HG02759 (cell line): ENCODE measurements at regions not wholly inside any gene's neighbourhood (a gene's known extent, or its start where the extent isn't known, plus 50 kb on each side); places are given as distances from the start of the nearest gene placed in this dataset.
"Not testable (repeated sequence)": the region's sequence is repeated elsewhere in the genome, so short reads cannot be mapped to it uniquely, and the experiment has no call there.

Experiments
- ATAC-seq: cut with Tn5 transposase; IDR thresholded peaks from one replicate; pipeline ENCODE4 v1.9.1; 2021; ENCODE audit warnings: mild to moderate bottlenecking, moderate library complexity; ENCODE audit not compliant: unreplicated experiment

DNA sequence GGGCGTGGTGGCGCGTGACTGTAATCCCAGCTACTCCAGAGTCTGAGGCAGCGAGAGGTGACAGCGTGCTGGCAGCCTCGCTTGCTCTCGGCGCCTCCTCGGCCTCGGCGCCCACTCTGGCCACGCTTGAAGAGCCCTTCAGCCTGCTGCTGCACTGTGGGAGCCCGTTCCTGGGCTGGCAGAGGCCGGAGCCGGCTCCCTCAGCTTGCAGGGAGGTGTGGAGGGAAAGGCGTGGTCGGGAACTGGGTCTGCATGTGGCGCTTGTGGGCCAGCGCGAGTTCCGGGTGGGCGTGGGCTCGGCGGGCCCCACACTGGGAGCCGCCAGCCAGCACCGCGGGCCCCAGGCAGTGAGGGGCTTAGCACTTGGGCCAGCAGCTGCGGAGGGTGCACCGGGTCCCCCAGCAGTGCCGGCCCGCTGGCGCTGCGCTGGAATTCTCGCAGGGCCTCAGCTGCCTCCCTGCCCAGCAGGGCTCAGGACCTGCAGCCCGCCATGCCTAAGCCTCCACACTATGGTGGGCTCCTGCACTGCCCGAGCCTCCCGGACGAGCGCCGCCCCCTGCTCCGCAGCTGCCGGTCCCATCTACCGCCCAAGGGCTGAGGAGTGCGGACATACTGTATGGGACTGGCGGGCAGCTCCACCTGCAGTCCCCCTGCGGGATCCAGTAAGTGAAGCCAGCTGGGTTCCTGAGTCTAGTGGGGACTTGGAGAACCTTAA, 1093.3 kb upstream of the CDH8 start:
- no peak for ATAC-seq

DNA sequence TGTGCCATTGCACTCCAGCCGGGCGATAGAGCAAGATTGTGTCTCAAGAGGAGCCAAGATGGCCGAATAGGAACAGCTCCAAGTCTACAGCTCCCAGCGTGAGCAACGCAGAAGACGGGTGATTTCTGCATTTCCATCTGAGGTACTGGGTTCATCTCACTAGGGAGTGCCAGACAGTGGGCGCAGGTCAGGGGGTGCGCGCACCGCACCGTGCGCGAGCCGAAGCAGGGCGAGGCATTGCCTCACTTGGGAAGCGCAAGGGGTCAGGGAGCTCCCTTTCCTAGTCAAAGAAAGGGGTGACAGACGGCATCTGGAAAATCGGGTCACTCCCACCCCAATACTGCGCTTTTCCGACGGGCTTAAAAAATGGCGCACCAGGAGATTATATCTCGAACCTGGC, 1083.7 kb upstream of the CDH8 start:
- not testable (repeated sequence) for ATAC-seq

- no peak for ATAC-seq
Observed at GRCh38 chr16:63100082-63100481, 1063.8 kb upstream of the CDH8 start.

GRCh38 chr16:63096857-63097256, 1060.6 kb upstream of the CDH8 start:
- ATAC-seq: no peak

- no peak for ATAC-seq
Observed at GRCh38 chr16:63092736-63093135, 1056.5 kb upstream of the CDH8 start.

DNA sequence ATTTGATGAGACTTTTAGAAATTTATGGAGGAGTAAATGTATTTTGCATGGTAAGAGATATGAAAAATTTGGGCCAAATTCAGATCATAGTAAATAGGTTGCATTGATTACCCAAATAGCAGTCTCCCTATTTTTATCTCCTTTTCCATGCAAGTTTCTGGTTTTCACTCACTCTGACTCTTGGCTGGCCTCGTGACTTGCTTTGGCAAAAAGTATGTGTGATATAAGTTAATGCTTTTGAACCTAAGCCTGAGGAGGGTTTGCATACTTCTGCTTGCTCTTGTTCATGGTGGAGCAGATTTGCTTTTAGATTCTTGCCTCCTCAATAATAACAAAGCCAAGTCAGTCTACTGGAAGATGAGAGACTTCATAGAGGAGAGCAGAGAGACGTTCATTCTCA, 1045.9 kb upstream of the CDH8 start:
- ATAC-seq: no peak

GRCh38 chr16:63080746-63081145, 1044.5 kb upstream of the CDH8 start:
- ATAC-seq: no peak

DNA sequence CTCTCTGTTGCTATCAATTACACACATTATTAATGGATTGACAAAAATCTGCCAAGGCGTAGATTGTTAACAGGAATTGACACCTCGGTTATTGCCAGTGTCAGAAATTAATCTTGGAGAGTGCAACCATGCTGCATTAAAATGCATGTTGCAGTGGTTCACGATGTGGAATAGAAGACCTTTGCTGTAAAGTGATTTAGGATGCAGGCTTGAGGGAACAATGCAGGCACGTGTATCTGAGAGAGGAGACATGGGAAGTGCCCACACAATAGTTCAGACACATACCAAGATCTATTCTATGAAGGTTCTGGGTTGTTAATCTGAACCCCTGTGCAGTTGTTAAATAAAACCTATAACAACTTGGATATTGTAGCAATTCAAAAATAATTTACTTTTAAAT, 1032.8 kb upstream of the CDH8 start:
- no peak for ATAC-seq

- no peak for ATAC-seq
Observed at GRCh38 chr16:63067141-63067540, 1030.9 kb upstream of the CDH8 start.

DNA sequence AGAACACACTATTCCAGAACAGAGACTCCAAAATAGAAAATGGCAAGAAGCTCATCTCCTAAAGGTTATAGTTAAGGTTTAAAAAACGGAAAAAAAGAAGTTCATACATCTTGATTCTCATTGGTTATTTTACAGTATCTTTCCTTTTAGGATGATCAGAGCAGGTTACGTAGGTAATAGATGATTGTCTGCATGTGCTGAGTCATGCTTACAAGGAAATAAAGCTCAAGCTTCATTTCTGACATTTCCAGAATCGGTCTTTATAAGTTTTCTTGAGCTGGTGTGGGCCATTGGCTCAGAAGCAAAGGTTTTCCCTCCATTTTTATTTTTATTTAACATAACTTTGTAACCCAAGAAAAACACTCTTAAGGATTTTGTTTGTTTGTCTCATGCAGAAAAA, 1030.3 kb upstream of the CDH8 start:
- no peak for ATAC-seq

DNA sequence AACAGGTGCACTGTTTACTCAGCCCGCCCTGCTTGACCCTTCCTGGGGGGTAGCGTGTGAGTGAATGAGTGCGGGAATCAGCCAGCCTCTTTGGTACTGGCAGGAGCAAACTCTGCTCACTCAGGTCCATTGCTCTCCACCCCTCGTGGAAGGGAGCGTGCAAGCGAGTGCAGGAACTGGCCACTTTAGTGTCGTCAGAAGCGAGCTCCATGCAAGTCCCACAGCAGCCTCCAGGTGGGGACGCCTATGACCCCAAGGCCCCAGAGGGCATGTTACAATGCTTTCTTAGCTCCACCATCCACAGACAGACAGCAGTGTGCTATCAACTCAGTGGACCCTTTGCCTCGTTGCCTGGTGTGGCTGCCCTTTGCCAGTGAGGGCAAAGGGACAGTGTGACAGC, 1025.1 kb upstream of the CDH8 start:
- no peak for ATAC-seq

GRCh38 chr16:63059676-63060075, 1023.4 kb upstream of the CDH8 start:
- no peak for ATAC-seq

- ATAC-seq: no peak
Observed at GRCh38 chr16:63057341-63057740, 1021.1 kb upstream of the CDH8 start.

DNA sequence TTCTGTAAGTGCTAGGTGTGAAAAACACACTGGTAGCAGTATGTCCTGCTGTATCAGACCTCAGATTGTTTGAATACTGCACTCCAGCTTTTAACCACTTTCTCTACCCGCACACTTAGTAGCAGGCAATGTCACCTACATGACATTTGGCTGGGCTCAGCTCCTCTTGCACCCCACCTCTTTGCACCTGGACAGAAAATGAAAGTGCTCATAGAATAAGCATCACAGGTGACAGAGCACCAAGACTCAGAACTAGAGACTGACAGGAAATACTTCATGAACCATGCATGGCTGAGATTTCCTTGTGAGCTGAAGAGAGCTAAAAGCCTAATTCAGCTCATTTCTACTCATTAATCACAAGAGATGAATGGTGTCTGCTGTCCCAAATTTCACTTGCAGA, 1014.2 kb upstream of the CDH8 start:
- ATAC-seq: no peak

DNA sequence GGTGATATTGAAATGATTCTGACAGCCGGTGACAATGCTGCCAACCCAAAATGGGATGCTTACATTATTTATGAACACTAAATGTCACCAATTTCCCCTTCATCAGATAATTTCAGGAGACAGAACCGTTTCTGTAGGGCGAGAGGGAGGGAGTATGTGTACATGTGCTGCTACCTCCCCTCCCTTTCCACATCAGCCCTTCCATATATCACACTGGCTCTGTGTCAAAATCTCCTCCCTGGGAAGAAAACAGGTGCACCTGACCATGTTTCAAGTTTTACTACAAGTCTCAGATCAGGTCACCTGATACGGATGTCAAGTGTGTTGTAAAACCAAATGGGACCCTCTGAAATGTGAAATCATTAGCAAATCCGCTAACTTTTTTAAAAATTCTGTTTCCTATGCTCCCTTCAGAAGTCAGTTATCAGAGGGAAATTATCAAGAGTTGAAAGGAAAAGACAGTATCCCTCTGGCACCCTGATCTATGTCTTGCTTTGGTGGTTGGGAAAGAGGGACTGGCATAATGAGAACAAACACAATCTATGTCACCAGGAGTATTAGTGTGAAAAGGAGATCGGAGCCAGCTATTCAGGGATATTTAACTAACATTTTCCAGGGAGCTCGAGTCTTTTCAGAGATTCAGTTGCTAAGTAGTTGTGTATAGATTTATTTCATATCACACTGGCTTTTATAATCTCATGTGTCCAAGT, 1002.3 kb upstream of the CDH8 start:
- ATAC-seq: no peak

- no peak for ATAC-seq
Observed at GRCh38 chr16:63037761-63038396, 1001.6 kb upstream of the CDH8 start.

DNA sequence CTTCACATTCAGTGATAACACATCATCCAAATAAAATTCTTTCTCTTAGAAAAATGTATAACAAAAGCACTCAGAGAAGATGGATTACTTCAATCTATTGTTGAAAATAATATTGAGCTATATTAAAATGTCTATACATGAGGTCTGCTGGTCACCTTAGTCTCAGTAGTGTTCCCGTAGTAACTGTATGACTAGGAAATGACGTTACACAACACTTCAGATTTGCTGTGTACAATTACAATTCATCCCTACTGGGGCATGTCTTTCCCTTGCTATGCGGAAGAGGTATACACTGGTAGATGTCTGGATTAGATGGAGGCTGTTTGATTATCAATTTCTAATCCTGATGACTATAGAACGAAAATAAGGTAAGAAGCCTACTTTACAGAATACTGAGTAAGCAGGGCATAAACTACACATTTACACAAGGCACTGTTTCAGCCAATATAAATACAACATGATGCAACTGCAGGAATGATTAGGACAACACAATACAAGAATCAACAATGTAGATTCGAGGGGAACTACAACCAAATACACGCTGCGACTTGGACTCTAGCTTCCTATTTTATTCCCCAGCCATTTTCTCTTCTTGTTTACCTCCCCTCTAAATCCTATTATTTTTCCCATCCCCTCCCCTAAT, 982.5 kb upstream of the CDH8 start:
- ATAC-seq: no peak

DNA sequence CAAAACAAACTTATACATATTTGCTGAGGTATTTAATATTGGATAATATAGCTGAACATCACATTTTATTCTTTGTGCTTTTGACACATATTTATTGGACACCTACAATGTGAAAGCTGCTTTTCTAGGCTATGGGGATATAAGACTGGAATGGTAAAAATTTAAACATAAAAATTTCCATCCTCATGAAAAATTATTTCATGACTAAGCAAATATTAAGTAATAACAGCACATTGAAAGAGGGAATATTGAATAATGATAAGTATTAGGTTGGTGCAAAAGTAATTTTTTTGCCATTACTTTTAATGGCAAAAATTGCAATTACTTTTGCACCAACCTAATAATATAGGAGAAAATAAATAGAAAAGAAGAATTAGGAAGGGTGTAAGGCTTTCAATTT, 972.5 kb upstream of the CDH8 start:
- ATAC-seq: no peak

- no peak for ATAC-seq
Observed at GRCh38 chr16:63005356-63005755, 969.1 kb upstream of the CDH8 start.

DNA sequence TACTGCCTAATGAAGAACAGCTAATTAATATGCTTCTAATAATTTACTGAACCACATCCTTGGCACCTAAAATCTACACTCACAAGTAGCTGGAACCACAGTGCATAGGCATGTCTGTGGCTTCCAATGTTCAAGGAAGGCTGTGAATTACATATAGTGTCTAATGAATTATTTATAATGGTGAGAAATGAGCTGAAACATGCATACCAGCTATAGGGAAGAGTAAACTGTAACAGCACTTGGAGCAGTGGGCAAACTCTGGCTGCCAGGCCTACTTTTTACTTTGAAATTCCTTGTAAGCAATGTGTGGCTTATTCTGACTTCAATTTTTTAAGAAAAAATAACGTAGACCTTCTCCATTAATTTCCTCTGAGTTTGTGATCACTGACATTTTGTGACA, 953.2 kb upstream of the CDH8 start:
- no peak for ATAC-seq

GRCh38 chr16:62985722-62986121, 949.5 kb upstream of the CDH8 start:
- no peak for ATAC-seq

GRCh38 chr16:62978451-62978850, 942.2 kb upstream of the CDH8 start:
- ATAC-seq: no peak
